H9 (cell line): ENCODE measurements at regions not wholly inside any gene's neighbourhood (a gene's known extent, or its start where the extent isn't known, plus 50 kb on each side); places are given as distances from the start of the nearest gene placed in this dataset.

ENCODE experiments used
- DNase-seq: peaks from one replicate; pipeline ENCODE4 v3.0.0-alpha.2; 2017
- H2AFZ ChIP-seq: one replicate; pipeline ENCODE4 v1.6.1; 2013; ENCODE audit warnings: mild to moderate bottlenecking, low read length, control low read depth, moderate library complexity
- H2AK5ac ChIP-seq: 2 replicates; pipeline ENCODE4 v1.6.1; 2013; ENCODE audit warnings: low read length, control low read depth, mixed read lengths; ENCODE audit not compliant: insufficient read length
- H2BK120ac ChIP-seq: one replicate; pipeline ENCODE4 v1.6.1; 2013; ENCODE audit warnings: low read depth, mild to moderate bottlenecking, low read length, control low read depth, inconsistent platforms; ENCODE audit not compliant: poor library complexity, severe bottlenecking
- H2BK12ac ChIP-seq: 2 replicates; pipeline ENCODE4 v1.6.1; 2013; ENCODE audit warnings: low read length, control low read depth, mixed read lengths, low read depth; ENCODE audit not compliant: insufficient read length
- H2BK15ac ChIP-seq: 2 replicates; pipeline ENCODE4 v1.6.1; 2013; ENCODE audit warnings: low read depth, low read length, control low read depth
- H2BK20ac ChIP-seq: one replicate; pipeline ENCODE4 v1.6.1; 2013; ENCODE audit warnings: low read depth, mild to moderate bottlenecking, low read length, control low read depth, inconsistent platforms; ENCODE audit not compliant: poor library complexity, severe bottlenecking
- H2BK5ac ChIP-seq: 2 replicates; pipeline ENCODE4 v1.6.1; 2013; ENCODE audit warnings: low read length, control low read depth, mixed read lengths; ENCODE audit not compliant: insufficient read length
- H3K14ac ChIP-seq: 2 replicates; pipeline ENCODE4 v1.6.1; 2013; ENCODE audit warnings: low read length, control low read depth; ENCODE audit not compliant: insufficient read depth
- H3K18ac ChIP-seq: 2 replicates; pipeline ENCODE4 v1.6.1; 2013; ENCODE audit warnings: low read depth, mild to moderate bottlenecking, mixed read lengths, low read length, control low read depth; ENCODE audit not compliant: insufficient read length
- H3K23ac ChIP-seq: 2 replicates; pipeline ENCODE4 v1.6.1; 2013; ENCODE audit warnings: low read length, control low read depth, mixed read lengths, low read depth; ENCODE audit not compliant: insufficient read length
- H3K23me2 ChIP-seq: 2 replicates; pipeline ENCODE4 v1.6.1; 2013; ENCODE audit warnings: low read depth, mild to moderate bottlenecking, mixed read lengths, low read length, control low read depth; ENCODE audit not compliant: insufficient read length, poor library complexity, severe bottlenecking
- H3K27ac ChIP-seq: 2 replicates; pipeline ENCODE4 v1.5.1; 2013; ENCODE audit warnings: low read length, control low read depth, mixed read lengths, low read depth; ENCODE audit not compliant: insufficient read length
- H3K27me3 ChIP-seq: 2 replicates; pipeline ENCODE4 v1.6.1; 2013; ENCODE audit warnings: low read length, control low read depth, inconsistent platforms; ENCODE audit not compliant: insufficient read depth
- H3K4ac ChIP-seq: 2 replicates; pipeline ENCODE4 v1.6.1; 2013; ENCODE audit warnings: low read depth, mild to moderate bottlenecking, control low read depth, inconsistent platforms, low read length, moderate library complexity
- H3K4me1 ChIP-seq: 2 replicates; pipeline ENCODE4 v1.6.1; 2013; ENCODE audit warnings: low read length, control low read depth, inconsistent platforms; ENCODE audit not compliant: insufficient read depth
- H3K4me2 ChIP-seq: 2 replicates; pipeline ENCODE4 v1.6.1; 2013; ENCODE audit warnings: low read length, control low read depth, mixed read lengths; ENCODE audit not compliant: insufficient read length, insufficient read depth
- H3K56ac ChIP-seq: 2 replicates; pipeline ENCODE4 v1.6.1; 2013; ENCODE audit warnings: low read depth, mild to moderate bottlenecking, mixed read lengths, low read length, control low read depth; ENCODE audit not compliant: insufficient read length
- H3K79me1 ChIP-seq: 2 replicates; pipeline ENCODE4 v1.6.1; 2013; ENCODE audit warnings: low read depth, mild to moderate bottlenecking, moderate library complexity, low read length, control low read depth, inconsistent platforms; ENCODE audit not compliant: insufficient read depth, poor library complexity, severe bottlenecking
- H3K79me2 ChIP-seq: 2 replicates; pipeline ENCODE4 v1.6.1; 2013; ENCODE audit warnings: low read length, control low read depth, inconsistent platforms; ENCODE audit not compliant: insufficient read depth
- H3K9ac ChIP-seq: 2 replicates; pipeline ENCODE4 v1.6.1; 2013; ENCODE audit warnings: low read length, control low read depth, mixed read lengths; ENCODE audit not compliant: insufficient read length; ENCODE audit errors: extremely low read depth
- H3K9me3 ChIP-seq: one replicate; pipeline ENCODE4 v1.6.1; 2013; ENCODE audit warnings: low read depth, low read length, inconsistent platforms; ENCODE audit not compliant: control insufficient read depth
- H3T11ph ChIP-seq: one replicate; pipeline ENCODE4 v1.6.1; 2013; ENCODE audit warnings: mild to moderate bottlenecking, low read length, control low read depth, inconsistent platforms
- H4K20me1 ChIP-seq: one replicate; pipeline ENCODE4 v1.6.1; 2013; ENCODE audit not compliant: control insufficient read depth, insufficient read length, insufficient read depth
- H4K5ac ChIP-seq: 2 replicates; pipeline ENCODE4 v1.6.1; 2013; ENCODE audit warnings: low read depth, mild to moderate bottlenecking, mixed read lengths, low read length, control low read depth; ENCODE audit not compliant: insufficient read length
- H4K8ac ChIP-seq: replicated peaks from 2 replicates; pipeline ENCODE4 v1.6.1; 2013; ENCODE audit warnings: low read length, control low read depth, mixed read lengths, low read depth; ENCODE audit not compliant: insufficient read length
- H4K91ac ChIP-seq: 2 replicates; pipeline ENCODE4 v1.6.1; 2013; ENCODE audit warnings: low read depth, mild to moderate bottlenecking, moderate library complexity, mixed read lengths, low read length, control low read depth; ENCODE audit not compliant: insufficient read length
- H3K27ac Mint-ChIP-seq, 3 experiments: 2 replicates in 2 of 3; 3 replicates in 1 of 3; pipeline ENCODE4 v1.8.0; 2020 to 2021; ENCODE audit warnings: mixed read lengths in 3 of 3, mild to moderate bottlenecking in 1 of 3, moderate library complexity in 1 of 3
- H3K27me3 Mint-ChIP-seq: 2 replicates; pipeline ENCODE4 v1.8.0; 2021; ENCODE audit warnings: low read depth, mild to moderate bottlenecking, moderate library complexity, mixed read lengths
- H3K36me3 Mint-ChIP-seq, 3 experiments: 2 replicates in 2 of 3; 3 replicates in 1 of 3; pipeline ENCODE4 v1.8.0; 2020 to 2021; ENCODE audit warnings: low read depth in 3 of 3, mixed read lengths in 3 of 3; ENCODE audit not compliant: insufficient read depth in 1 of 3
- H3K4me1 Mint-ChIP-seq, 2 experiments: 2 replicates each; pipeline ENCODE4 v1.8.0; 2020; ENCODE audit warnings: mixed read lengths in 2 of 2
- H3K4me3 Mint-ChIP-seq, 2 experiments: 2 replicates in 1 of 2; 3 replicates in 1 of 2; pipeline ENCODE4 v1.8.0; 2020 to 2021; ENCODE audit warnings: mild to moderate bottlenecking in 2 of 2, mixed read lengths in 2 of 2, moderate library complexity in 1 of 2
- H3K9me3 Mint-ChIP-seq, 2 experiments: 2 replicates in 1 of 2; 3 replicates in 1 of 2; pipeline ENCODE4 v1.8.0; 2020; ENCODE audit warnings: mild to moderate bottlenecking in 2 of 2, mixed read lengths in 2 of 2, moderate library complexity in 1 of 2
- WGBS: extraction: QIAGEN DNeasy Blood & Tissue Kit; methylation state at CpG from one replicate; pipeline ENCODE4 v1.1.7; 2013; ENCODE audit warnings: missing lambda C conversion rate, low lambda C conversion rate, mixed read lengths; ENCODE audit not compliant: insufficient read length; ENCODE audit errors: extremely low coverage; 5-methylcytosine and 5-hydroxymethylcytosine counted together
- TF ChIP-seq, protein P1 (sequence below): fragments of 200-600 bp; sonication (generic); conservative IDR thresholded peaks from 3 replicates; pipeline ENCODE4 v1.8.0; 2021; ENCODE audit warnings: antibody characterized with exemption, mild to moderate bottlenecking

DNA sequence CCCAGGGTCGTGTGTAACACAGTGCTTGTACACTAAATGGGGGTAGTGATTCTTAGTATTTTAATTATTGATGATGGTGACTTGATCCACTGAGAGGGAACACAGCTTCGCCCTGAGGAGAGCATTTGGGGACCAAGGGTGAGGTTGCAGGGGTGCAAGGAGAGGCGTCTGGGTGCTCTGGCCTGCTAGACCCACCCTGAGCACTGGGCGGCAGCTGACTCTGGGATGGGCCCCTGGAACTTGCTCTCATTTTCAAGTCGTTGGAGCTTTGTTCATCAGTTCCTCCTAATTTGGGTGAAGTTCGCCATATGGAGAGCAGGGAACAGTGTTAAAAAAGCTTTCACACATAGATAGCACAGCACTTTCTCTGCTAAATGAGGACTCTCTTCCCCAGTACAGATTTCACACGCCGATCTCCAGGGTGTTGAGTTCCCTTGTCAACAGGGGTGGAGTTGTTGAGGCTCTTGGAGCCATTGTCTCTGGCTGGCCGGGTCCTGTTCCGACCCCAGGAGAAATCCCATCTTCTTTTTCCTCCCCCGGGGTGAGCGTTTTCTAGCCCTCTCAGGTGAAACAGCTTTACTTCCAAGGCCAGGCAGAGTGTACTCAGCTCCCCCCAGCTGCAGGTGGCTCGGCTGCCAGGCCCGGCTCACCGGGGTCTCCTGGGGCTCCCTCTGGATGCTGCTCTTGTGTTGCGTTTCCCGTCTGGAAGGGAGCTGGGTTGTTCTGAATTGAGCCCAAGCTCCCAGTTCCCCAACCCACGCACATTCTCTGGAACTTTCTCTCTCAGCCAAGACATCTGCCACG, 367.4 kb downstream of the RPS6KC1 start:
- no peaks in the 10 kb centered on the region for H3K9me3 ChIP-seq
- no peaks in the 10 kb centered on the region for H4K20me1 ChIP-seq
- H3K27ac ChIP-seq: no peak overlapping the region
- H3K14ac ChIP-seq: no peak overlapping the region
- no peak overlapping the region for H3K4me3 Mint-ChIP-seq
- no peaks in the 10 kb centered on the region for H3K23me2 ChIP-seq
- H2BK5ac ChIP-seq: no peak overlapping the region
- H3K9ac ChIP-seq: no peak overlapping the region
- no peak overlapping the region for H2BK120ac ChIP-seq
- H3K79me2 ChIP-seq: no peaks in the 10 kb centered on the region
- TF ChIP-seq, protein P1, sequence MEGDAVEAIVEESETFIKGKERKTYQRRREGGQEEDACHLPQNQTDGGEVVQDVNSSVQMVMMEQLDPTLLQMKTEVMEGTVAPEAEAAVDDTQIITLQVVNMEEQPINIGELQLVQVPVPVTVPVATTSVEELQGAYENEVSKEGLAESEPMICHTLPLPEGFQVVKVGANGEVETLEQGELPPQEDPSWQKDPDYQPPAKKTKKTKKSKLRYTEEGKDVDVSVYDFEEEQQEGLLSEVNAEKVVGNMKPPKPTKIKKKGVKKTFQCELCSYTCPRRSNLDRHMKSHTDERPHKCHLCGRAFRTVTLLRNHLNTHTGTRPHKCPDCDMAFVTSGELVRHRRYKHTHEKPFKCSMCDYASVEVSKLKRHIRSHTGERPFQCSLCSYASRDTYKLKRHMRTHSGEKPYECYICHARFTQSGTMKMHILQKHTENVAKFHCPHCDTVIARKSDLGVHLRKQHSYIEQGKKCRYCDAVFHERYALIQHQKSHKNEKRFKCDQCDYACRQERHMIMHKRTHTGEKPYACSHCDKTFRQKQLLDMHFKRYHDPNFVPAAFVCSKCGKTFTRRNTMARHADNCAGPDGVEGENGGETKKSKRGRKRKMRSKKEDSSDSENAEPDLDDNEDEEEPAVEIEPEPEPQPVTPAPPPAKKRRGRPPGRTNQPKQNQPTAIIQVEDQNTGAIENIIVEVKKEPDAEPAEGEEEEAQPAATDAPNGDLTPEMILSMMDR: no peak
- H2AK5ac ChIP-seq: no peak overlapping the region
- no peaks in the 10 kb centered on the region for H3K79me1 ChIP-seq
- no peak overlapping the region for H3T11ph ChIP-seq
- H3K36me3 Mint-ChIP-seq: no peaks in the 10 kb centered on the region
- H3K27me3 Mint-ChIP-seq: peaks cover 5% of the 10 kb centered on the region; the same call in 1 of the 2 replicates
- DNase-seq: no peak
- H2BK15ac ChIP-seq: no peak overlapping the region
- no peak overlapping the region for H2BK12ac ChIP-seq
- H4K91ac ChIP-seq: no peak overlapping the region
- no peak overlapping the region for H2BK20ac ChIP-seq
- H3K56ac ChIP-seq: no peak overlapping the region
- H4K8ac ChIP-seq: no peak overlapping the region
- no peak overlapping the region for H3K23ac ChIP-seq
- H2AFZ ChIP-seq: no peak overlapping the region
- H4K5ac ChIP-seq: no peak overlapping the region
- no CpG with 5 or more reads among the region's 19 CpGs for WGBS
- H3K27me3 ChIP-seq: no peaks in the 10 kb centered on the region
- H3K18ac ChIP-seq: no peak overlapping the region
- no peaks in the 10 kb centered on the region for H3K4me1 ChIP-seq
- H3K4me1 Mint-ChIP-seq: peaks cover 3 to 12% of the 10 kb centered on the region in 2 experiments; a peak in 3 of 4 replicates
- no peaks in the 10 kb centered on the region for H3K9me3 Mint-ChIP-seq
- no peak overlapping the region for H3K4me2 ChIP-seq
- H3K27ac Mint-ChIP-seq: no peak overlapping the region
- H3K4ac ChIP-seq: no peak overlapping the region
